HG03045 (cell line): ENCODE measurements at regions not wholly inside any gene's neighbourhood (a gene's known extent, or its start where the extent isn't known, plus 50 kb on each side); places are given as distances from the start of the nearest gene placed in this dataset.
"Not testable (repeated sequence)": the region's sequence is repeated elsewhere in the genome, so short reads cannot be mapped to it uniquely, and the experiment has no call there.

Experiments
- ATAC-seq: cut with Tn5 transposase; IDR thresholded peaks from one replicate; pipeline ENCODE4 v1.9.1; 2021; ENCODE audit warnings: mild to moderate bottlenecking, moderate library complexity; ENCODE audit not compliant: unreplicated experiment

- no peak for ATAC-seq
Observed at GRCh38 chr7:131067220-131067619, 260.5 kb upstream of the MKLN1 start.

- no peak for ATAC-seq
Observed at GRCh38 chr7:131068604-131069021, 259.1 kb upstream of the MKLN1 start.

- no peak for ATAC-seq
Observed at GRCh38 chr7:131071786-131072504, 255.7 kb upstream of the MKLN1 start.

GRCh38 chr7:131072505-131073091, 255.1 kb upstream of the MKLN1 start:
- ATAC-seq, result no peak

GRCh38 chr7:131074043-131074442, 253.6 kb upstream of the MKLN1 start:
- ATAC-seq, result no peak

GRCh38 chr7:131074585-131074984, 253.1 kb upstream of the MKLN1 start:
- no peak for ATAC-seq

GRCh38 chr7:131075406-131075805, 252.3 kb upstream of the MKLN1 start:
- no peak for ATAC-seq

GRCh38 chr7:131076032-131076431, 251.6 kb upstream of the MKLN1 start:
- no peak for ATAC-seq

- no peak for ATAC-seq
Observed at GRCh38 chr7:131076711-131077181, 250.9 kb upstream of the MKLN1 start.

GRCh38 chr7:131077735-131078134, 249.9 kb upstream of the MKLN1 start:
- ATAC-seq, result no peak

- ATAC-seq, result no peak
Observed at GRCh38 chr7:131080754-131081153, 246.9 kb upstream of the MKLN1 start.

- ATAC-seq, result no peak
Observed at GRCh38 chr7:131081308-131081707, 246.4 kb upstream of the MKLN1 start.

- ATAC-seq, result no peak
Observed at GRCh38 chr7:131083781-131084180, 243.9 kb upstream of the MKLN1 start.

- not testable (repeated sequence) for ATAC-seq
Observed at GRCh38 chr7:131084336-131084735, 243.3 kb upstream of the MKLN1 start.

- ATAC-seq, result no peak
Observed at GRCh38 chr7:131087756-131088658, 239.7 kb upstream of the MKLN1 start.

- ATAC-seq, result no peak
Observed at GRCh38 chr7:131090188-131090587, 237.5 kb upstream of the MKLN1 start.

GRCh38 chr7:131090886-131091692, 236.6 kb upstream of the MKLN1 start:
- no peak for ATAC-seq

- no peak for ATAC-seq
Observed at GRCh38 chr7:131094685-131095084, 233.0 kb upstream of the MKLN1 start.

GRCh38 chr7:131095346-131095745, 232.3 kb upstream of the MKLN1 start:
- no peak for ATAC-seq

GRCh38 chr7:131096267-131096927, 231.3 kb upstream of the MKLN1 start:
- no peak for ATAC-seq
